GM23338 (cell line): ENCODE measurements at regions not wholly inside any gene's neighbourhood (a gene's known extent, or its start where the extent isn't known, plus 50 kb on each side); places are given as distances from the start of the nearest gene placed in this dataset.

ENCODE experiments used
- ATAC-seq: fragments of 200-7000 bp; cut with Tn5 transposase; 3 replicates; pipeline ENCODE4 v1.9.1; 2020
- DNase-seq: peaks from one replicate; pipeline ENCODE4 v3.0.0-alpha.2; 2015; ENCODE audit warnings: low spot score
- H2AFZ ChIP-seq: fragments of 200-600 bp; sonication (generic); 2 replicates; pipeline ENCODE4 v1.8.0; 2016; ENCODE audit warnings: antibody characterized with exemption, mild to moderate bottlenecking, moderate library complexity
- H3F3A ChIP-seq: fragments of 200-600 bp; sonication (generic); replicated peaks from 2 replicates; pipeline ENCODE4 v1.8.0; 2017; ENCODE audit warnings: antibody characterized with exemption, mixed run types, low read depth
- H3K27ac ChIP-seq: fragments of 200-600 bp; sonication (generic); 2 replicates; pipeline ENCODE4 v1.6.1; 2016; ENCODE audit warnings: low read depth
- H3K27me3 ChIP-seq: fragments of 200-600 bp; sonication (generic); 2 replicates; pipeline ENCODE4 v1.8.0; 2016; ENCODE audit warnings: mild to moderate bottlenecking, mixed run types, moderate library complexity; ENCODE audit not compliant: insufficient read depth
- H3K36me3 ChIP-seq: fragments of 200-600 bp; sonication (generic); 2 replicates; pipeline ENCODE4 v1.8.0; 2016; ENCODE audit warnings: mild to moderate bottlenecking; ENCODE audit not compliant: insufficient read depth
- H3K4me1 ChIP-seq: fragments of 200-600 bp; sonication (generic); 2 replicates; pipeline ENCODE4 v1.8.0; 2016; ENCODE audit warnings: mild to moderate bottlenecking, moderate library complexity; ENCODE audit not compliant: insufficient read depth
- H3K4me2 ChIP-seq: fragments of 200-600 bp; sonication (generic); 2 replicates; pipeline ENCODE4 v1.7.1; 2017; ENCODE audit warnings: mixed run types
- H3K4me3 ChIP-seq: fragments of 200-600 bp; sonication (generic); 2 replicates; pipeline ENCODE4 v1.6.1; 2016; ENCODE audit warnings: mixed run types
- H3K79me2 ChIP-seq: fragments of 200-600 bp; sonication (generic); replicated peaks from 2 replicates; pipeline ENCODE4 v1.8.0; 2017; ENCODE audit warnings: mild to moderate bottlenecking; ENCODE audit not compliant: insufficient read depth
- H3K9me2 ChIP-seq: fragments of 200-600 bp; sonication (generic); 2 replicates; pipeline ENCODE4 v1.8.0; 2017; ENCODE audit not compliant: insufficient read depth
- H4K20me1 ChIP-seq: fragments of 200-600 bp; sonication (generic); replicated peaks from 2 replicates; pipeline ENCODE4 v1.8.0; 2017; ENCODE audit warnings: mild to moderate bottlenecking; ENCODE audit not compliant: insufficient read depth
- H3K27ac Mint-ChIP-seq: 2 replicates; pipeline ENCODE4 v1.8.0; 2020; ENCODE audit warnings: inconsistent platforms, mild to moderate bottlenecking, moderate library complexity, mixed read lengths
- H3K27me3 Mint-ChIP-seq: 3 replicates; pipeline ENCODE4 v1.8.0; 2022; ENCODE audit warnings: low read depth, mild to moderate bottlenecking, moderate library complexity, mixed read lengths, inconsistent platforms; ENCODE audit not compliant: insufficient read depth, poor library complexity
- H3K36me3 Mint-ChIP-seq: 3 replicates; pipeline ENCODE4 v1.8.0; 2021; ENCODE audit warnings: low read depth, mild to moderate bottlenecking, inconsistent platforms, moderate library complexity, mixed read lengths
- H3K4me1 Mint-ChIP-seq: 3 replicates; pipeline ENCODE4 v1.8.0; 2020; ENCODE audit warnings: mild to moderate bottlenecking, inconsistent platforms, mixed read lengths
- H3K4me3 Mint-ChIP-seq: 3 replicates; pipeline ENCODE4 v1.8.0; 2021; ENCODE audit warnings: moderate library complexity, mild to moderate bottlenecking, inconsistent platforms, mixed read lengths
- H3K9me3 Mint-ChIP-seq: 3 replicates; pipeline ENCODE4 v1.8.0; 2020; ENCODE audit warnings: moderate library complexity, mild to moderate bottlenecking, inconsistent platforms, mixed read lengths
- NANOG ChIP-seq: IDR thresholded peaks from 2 replicates; pipeline ENCODE4 v1.6.1; 2016; ENCODE audit warnings: antibody characterized with exemption, borderline replicate concordance
- ZNF331 ChIP-seq: fragments of 250-450 bp; sonication (Bioruptor Pico); IDR thresholded peaks from 2 replicates; pipeline ENCODE4 v1.5.0; 2020; ENCODE audit warnings: low read depth, mild to moderate bottlenecking, moderate library complexity
- TF ChIP-seq, protein P1 (sequence below): IDR thresholded peaks from 2 replicates; pipeline ENCODE4 v1.6.1; 2016; ENCODE audit warnings: antibody characterized with exemption
- TF ChIP-seq, protein P2 (sequence below), 2 experiments: fragments of 200-600 bp in 1 of 2; sonication (generic) in 1 of 2; conservative IDR thresholded peaks; 2 replicates each; pipeline versions ENCODE4 v1.5.1 to v1.6.1; 2016 to 2017; ENCODE audit warnings: antibody characterized with exemption in 2 of 2, low read depth in 2 of 2, mild to moderate bottlenecking in 2 of 2, moderate library complexity in 1 of 2
- TF ChIP-seq, protein P3 (sequence below): fragments of 250-450 bp; sonication (Bioruptor Pico); IDR thresholded peaks from 2 replicates; pipeline ENCODE4 v1.5.0; 2020; ENCODE audit warnings: mild to moderate bottlenecking, moderate library complexity

DNA sequence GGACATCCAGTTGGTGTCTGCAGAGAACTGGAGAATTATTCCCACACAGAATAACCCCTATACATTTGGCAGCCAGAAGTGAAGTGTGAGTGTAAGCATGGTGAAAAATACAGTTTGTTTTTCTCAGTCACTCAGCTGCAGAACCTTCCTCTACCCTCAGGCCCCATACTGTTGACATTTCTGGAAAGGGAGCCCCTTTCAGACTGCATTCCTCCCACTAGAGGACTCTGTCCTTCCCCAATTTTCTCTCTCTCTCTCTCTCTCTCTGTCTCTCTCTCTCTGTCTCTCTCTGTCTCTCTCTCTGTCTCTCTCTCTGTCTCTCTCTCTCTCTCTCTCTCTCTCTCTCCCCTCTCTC lies 86.8 kb upstream of the STEAP1B start:
- no peaks in the 10 kb centered on the region for H3K36me3 Mint-ChIP-seq
- H2AFZ ChIP-seq: peak overlapping the region; percentile 64; the same call in 1 of the 2 replicates
- no peaks in the 10 kb centered on the region for H3K9me3 Mint-ChIP-seq
- H3F3A ChIP-seq: no peaks in the 10 kb centered on the region
- H3K27me3 Mint-ChIP-seq: peaks cover 5% of the 10 kb centered on the region
- TF ChIP-seq, protein P1, sequence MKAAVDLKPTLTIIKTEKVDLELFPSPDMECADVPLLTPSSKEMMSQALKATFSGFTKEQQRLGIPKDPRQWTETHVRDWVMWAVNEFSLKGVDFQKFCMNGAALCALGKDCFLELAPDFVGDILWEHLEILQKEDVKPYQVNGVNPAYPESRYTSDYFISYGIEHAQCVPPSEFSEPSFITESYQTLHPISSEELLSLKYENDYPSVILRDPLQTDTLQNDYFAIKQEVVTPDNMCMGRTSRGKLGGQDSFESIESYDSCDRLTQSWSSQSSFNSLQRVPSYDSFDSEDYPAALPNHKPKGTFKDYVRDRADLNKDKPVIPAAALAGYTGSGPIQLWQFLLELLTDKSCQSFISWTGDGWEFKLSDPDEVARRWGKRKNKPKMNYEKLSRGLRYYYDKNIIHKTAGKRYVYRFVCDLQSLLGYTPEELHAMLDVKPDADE: no peak
- TF ChIP-seq, protein P2, sequence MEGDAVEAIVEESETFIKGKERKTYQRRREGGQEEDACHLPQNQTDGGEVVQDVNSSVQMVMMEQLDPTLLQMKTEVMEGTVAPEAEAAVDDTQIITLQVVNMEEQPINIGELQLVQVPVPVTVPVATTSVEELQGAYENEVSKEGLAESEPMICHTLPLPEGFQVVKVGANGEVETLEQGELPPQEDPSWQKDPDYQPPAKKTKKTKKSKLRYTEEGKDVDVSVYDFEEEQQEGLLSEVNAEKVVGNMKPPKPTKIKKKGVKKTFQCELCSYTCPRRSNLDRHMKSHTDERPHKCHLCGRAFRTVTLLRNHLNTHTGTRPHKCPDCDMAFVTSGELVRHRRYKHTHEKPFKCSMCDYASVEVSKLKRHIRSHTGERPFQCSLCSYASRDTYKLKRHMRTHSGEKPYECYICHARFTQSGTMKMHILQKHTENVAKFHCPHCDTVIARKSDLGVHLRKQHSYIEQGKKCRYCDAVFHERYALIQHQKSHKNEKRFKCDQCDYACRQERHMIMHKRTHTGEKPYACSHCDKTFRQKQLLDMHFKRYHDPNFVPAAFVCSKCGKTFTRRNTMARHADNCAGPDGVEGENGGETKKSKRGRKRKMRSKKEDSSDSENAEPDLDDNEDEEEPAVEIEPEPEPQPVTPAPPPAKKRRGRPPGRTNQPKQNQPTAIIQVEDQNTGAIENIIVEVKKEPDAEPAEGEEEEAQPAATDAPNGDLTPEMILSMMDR (conservative IDR thresholded peaks at IDR 0.05; ENCODE audit: low read depth in 2 of 2): peak; percentile 60 to 71
- no peak for TF ChIP-seq NANOG
- TF ChIP-seq, protein P3, sequence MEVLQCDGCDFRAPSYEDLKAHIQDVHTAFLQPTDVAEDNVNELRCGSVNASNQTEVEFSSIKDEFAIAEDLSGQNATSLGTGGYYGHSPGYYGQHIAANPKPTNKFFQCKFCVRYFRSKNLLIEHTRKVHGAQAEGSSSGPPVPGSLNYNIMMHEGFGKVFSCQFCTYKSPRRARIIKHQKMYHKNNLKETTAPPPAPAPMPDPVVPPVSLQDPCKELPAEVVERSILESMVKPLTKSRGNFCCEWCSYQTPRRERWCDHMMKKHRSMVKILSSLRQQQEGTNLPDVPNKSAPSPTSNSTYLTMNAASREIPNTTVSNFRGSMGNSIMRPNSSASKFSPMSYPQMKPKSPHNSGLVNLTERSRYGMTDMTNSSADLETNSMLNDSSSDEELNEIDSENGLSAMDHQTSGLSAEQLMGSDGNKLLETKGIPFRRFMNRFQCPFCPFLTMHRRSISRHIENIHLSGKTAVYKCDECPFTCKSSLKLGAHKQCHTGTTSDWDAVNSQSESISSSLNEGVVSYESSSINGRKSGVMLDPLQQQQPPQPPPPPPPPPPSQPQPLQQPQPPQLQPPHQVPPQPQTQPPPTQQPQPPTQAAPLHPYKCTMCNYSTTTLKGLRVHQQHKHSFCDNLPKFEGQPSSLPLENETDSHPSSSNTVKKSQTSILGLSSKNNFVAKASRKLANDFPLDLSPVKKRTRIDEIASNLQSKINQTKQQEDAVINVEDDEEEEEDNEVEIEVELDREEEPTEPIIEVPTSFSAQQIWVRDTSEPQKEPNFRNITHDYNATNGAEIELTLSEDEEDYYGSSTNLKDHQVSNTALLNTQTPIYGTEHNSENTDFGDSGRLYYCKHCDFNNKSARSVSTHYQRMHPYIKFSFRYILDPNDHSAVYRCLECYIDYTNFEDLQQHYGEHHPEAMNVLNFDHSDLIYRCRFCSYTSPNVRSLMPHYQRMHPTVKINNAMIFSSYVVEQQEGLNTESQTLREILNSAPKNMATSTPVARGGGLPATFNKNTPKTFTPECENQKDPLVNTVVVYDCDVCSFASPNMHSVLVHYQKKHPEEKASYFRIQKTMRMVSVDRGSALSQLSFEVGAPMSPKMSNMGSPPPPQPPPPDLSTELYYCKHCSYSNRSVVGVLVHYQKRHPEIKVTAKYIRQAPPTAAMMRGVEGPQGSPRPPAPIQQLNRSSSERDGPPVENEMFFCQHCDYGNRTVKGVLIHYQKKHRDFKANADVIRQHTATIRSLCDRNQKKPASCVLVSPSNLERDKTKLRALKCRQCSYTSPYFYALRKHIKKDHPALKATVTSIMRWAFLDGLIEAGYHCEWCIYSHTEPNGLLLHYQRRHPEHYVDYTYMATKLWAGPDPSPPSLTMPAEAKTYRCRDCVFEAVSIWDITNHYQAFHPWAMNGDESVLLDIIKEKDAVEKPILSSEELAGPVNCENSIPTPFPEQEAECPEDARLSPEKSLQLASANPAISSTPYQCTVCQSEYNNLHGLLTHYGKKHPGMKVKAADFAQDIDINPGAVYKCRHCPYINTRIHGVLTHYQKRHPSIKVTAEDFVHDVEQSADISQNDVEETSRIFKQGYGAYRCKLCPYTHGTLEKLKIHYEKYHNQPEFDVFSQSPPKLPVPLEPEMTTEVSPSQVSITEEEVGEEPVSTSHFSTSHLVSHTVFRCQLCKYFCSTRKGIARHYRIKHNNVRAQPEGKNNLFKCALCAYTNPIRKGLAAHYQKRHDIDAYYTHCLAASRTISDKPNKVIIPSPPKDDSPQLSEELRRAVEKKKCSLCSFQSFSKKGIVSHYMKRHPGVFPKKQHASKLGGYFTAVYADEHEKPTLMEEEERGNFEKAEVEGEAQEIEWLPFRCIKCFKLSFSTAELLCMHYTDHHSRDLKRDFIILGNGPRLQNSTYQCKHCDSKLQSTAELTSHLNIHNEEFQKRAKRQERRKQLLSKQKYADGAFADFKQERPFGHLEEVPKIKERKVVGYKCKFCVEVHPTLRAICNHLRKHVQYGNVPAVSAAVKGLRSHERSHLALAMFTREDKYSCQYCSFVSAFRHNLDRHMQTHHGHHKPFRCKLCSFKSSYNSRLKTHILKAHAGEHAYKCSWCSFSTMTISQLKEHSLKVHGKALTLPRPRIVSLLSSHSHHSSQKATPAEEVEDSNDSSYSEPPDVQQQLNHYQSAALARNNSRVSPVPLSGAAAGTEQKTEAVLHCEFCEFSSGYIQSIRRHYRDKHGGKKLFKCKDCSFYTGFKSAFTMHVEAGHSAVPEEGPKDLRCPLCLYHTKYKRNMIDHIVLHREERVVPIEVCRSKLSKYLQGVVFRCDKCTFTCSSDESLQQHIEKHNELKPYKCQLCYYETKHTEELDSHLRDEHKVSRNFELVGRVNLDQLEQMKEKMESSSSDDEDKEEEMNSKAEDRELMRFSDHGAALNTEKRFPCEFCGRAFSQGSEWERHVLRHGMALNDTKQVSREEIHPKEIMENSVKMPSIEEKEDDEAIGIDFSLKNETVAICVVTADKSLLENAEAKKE: no peak
- no peak for TF ChIP-seq ZNF331 (CRISPR knock-in tag)
- H3K4me2 ChIP-seq: peak overlapping the region; percentile 59; the same call in 1 of the 2 replicates
- H3K4me3 ChIP-seq: no peak overlapping the region
- ATAC-seq (peak; percentile 88), DNase-seq (peak; percentile 81)
- H3K4me3 Mint-ChIP-seq: no peak overlapping the region
- H3K27ac ChIP-seq: 0 out of 2 replicates have a peak overlapping the region, but pooled peaks have one; percentile 82
- no peaks in the 10 kb centered on the region for H3K27me3 ChIP-seq
- H3K79me2 ChIP-seq: no peaks in the 10 kb centered on the region
- H4K20me1 ChIP-seq: no peaks in the 10 kb centered on the region
- peaks cover 9% of the 10 kb centered on the region for H3K9me2 ChIP-seq
- peaks cover 37% of the 10 kb centered on the region for H3K4me1 ChIP-seq
- peaks cover 41% of the 10 kb centered on the region for H3K4me1 Mint-ChIP-seq
- no peaks in the 10 kb centered on the region for H3K36me3 ChIP-seq
- 0 out of 2 replicates have a peak overlapping the region, but pooled peaks have one; percentile 58 for H3K27ac Mint-ChIP-seq
